NCI-H524 treated with DMSO at 0.1 percent for 48 hours (cell line): ENCODE measurements at regions not wholly inside any gene's neighbourhood (a gene's known extent, or its start where the extent isn't known, plus 50 kb on each side); places are given as distances from the start of the nearest gene placed in this dataset.

Experiments
- DNase-seq: peaks from one replicate; lab custom pipeline; 2025; lab: John Stamatoyannopoulos, UW

GRCh38 chr16:65201511-65201910 lies 79.6 kb upstream of the CDH11 start:
- no peak for DNase-seq

- DNase-seq: no peak
Measured at GRCh38 chr16:65200857-65201256, 79.0 kb upstream of the CDH11 start.

GRCh38 chr16:65200156-65200773 lies 78.4 kb upstream of the CDH11 start:
- DNase-seq: no peak

- no peak for DNase-seq
Measured at GRCh38 chr16:65196420-65197075, 74.7 kb upstream of the CDH11 start.

GRCh38 chr16:65195998-65196397 lies 74.1 kb upstream of the CDH11 start:
- no peak for DNase-seq

GRCh38 chr16:65185241-65185778 lies 63.4 kb upstream of the CDH11 start:
- DNase-seq: no peak

GRCh38 chr16:65181071-65181561 lies 59.3 kb upstream of the CDH11 start:
- no peak for DNase-seq

GRCh38 chr16:65178151-65178550 lies 56.3 kb upstream of the CDH11 start:
- no peak for DNase-seq

GRCh38 chr16:65176603-65177002 lies 54.7 kb upstream of the CDH11 start:
- no peak for DNase-seq

GRCh38 chr16:65172356-65172755 lies 50.5 kb upstream of the CDH11 start:
- no peak for DNase-seq
